A549 (cell line): ENCODE measurements at regions not wholly inside any gene's neighbourhood (a gene's known extent, or its start where the extent isn't known, plus 50 kb on each side); places are given as distances from the start of the nearest gene placed in this dataset.

Source experiments
- ATAC-seq, 2 experiments: fragments of 200-7000 bp in 1 of 2; fragments of >200 bp in 1 of 2; cut with Nextera tagmentation in 1 of 2; cut with Tn5 transposase in 1 of 2; 3 replicates each; pipeline versions ENCODE4 v1.8.0 to v1.9.1; 2018 to 2020; ENCODE audit warnings: mild to moderate bottlenecking in 1 of 2, moderate library complexity in 1 of 2
- CTCF ChIA-PET: fragments of 300-600 bp; sonication (Branson Sonifier 250); formaldehyde crosslinking; extraction: SDS; loops from one replicate; lab custom pipeline; 2021; ENCODE audit warnings: antibody characterized with exemption, inconsistent platforms; lab: Yijun Ruan, JAX
- POLR2A ChIA-PET: fragments of 350-600 bp; formaldehyde crosslinking; extraction: SDS; loops from one replicate; lab custom pipeline; 2021; ENCODE audit warnings: antibody characterized with exemption, inconsistent platforms; lab: Yijun Ruan, JAX
- DNase-seq, 2 experiments: peaks; one replicate each; pipeline versions ENCODE4 v3.0.0 to v3.0.0-alpha.2; 2011 to 2016; ENCODE audit warnings: low read depth in 1 of 2, low spot score in 1 of 2
- FAIRE-seq: peaks from 2 replicates; lab custom pipeline; 2011; peaks lifted over from hg19 to GRCh38; lab: Jason Lieb, UNC
- H3K27ac ChIP-seq, 2 experiments: fragments of >200 bp; sonication (Bioruptor Twin); formaldehyde crosslinking; 3 replicates each; pipeline ENCODE4 v1.5.1; 2016 to 2017
- H3K4me1 ChIP-seq: fragments of >200 bp; sonication (Bioruptor Twin); formaldehyde crosslinking; 3 replicates; pipeline ENCODE4 v1.6.1; 2016
- H3K4me2 ChIP-seq: fragments of >200 bp; sonication (Bioruptor Twin); formaldehyde crosslinking; 3 replicates; pipeline ENCODE4 v1.6.1; 2016
- H3K4me3 ChIP-seq: fragments of >200 bp; sonication (Bioruptor Twin); formaldehyde crosslinking; 3 replicates; pipeline ENCODE4 v1.5.1; 2016
- H3K9me3 ChIP-seq: fragments of >200 bp; sonication (Bioruptor Twin); formaldehyde crosslinking; 3 replicates; pipeline ENCODE4 v1.6.1; 2016
- ATOH8 ChIP-seq: fragments of 250-450 bp; sonication (Bioruptor Pico); IDR thresholded peaks from 2 replicates; pipeline ENCODE4 v1.5.0; 2020; ENCODE audit warnings: low read depth, mild to moderate bottlenecking, moderate library complexity
- CEBPB ChIP-seq, 2 experiments: fragments of >200 bp in 1 of 2; sonication (Bioruptor Twin) in 1 of 2; formaldehyde crosslinking in 1 of 2; IDR thresholded peaks; 2 replicates each; pipeline ENCODE4 v1.6.1; 2012 to 2016
- CHD2 ChIP-seq: fragments of 150-350 bp; IDR thresholded peaks from 2 replicates; pipeline ENCODE4 v1.6.1; 2014; ENCODE audit warnings: low read length; ENCODE audit not compliant: partially characterized antibody
- CTCF ChIP-seq: fragments of >200 bp; sonication (Bioruptor Twin); formaldehyde crosslinking; IDR thresholded peaks from 3 replicates; pipeline ENCODE4 v1.5.1; 2016
- EHF ChIP-seq: fragments of 250-450 bp; sonication (Bioruptor Pico); IDR thresholded peaks from 2 replicates; pipeline ENCODE4 v1.5.0; 2020; ENCODE audit warnings: mild to moderate bottlenecking
- ELK1 ChIP-seq: fragments of 150-350 bp; IDR thresholded peaks from 2 replicates; pipeline ENCODE4 v1.6.1; 2014; ENCODE audit warnings: low read depth, mild to moderate bottlenecking, low read length
- EP300 ChIP-seq, 2 experiments: fragments of >200 bp; sonication (Bioruptor Twin); formaldehyde crosslinking; IDR thresholded peaks; 2 replicates in 1 of 2; 3 replicates in 1 of 2; pipeline ENCODE4 v1.6.1; 2016 to 2017
- ESRRA ChIP-seq: fragments of 150-350 bp; IDR thresholded peaks from 2 replicates; pipeline ENCODE4 v1.6.1; 2014; ENCODE audit warnings: mild to moderate bottlenecking, low read length, borderline replicate concordance
- FOSL2 ChIP-seq, 2 experiments: fragments of 450-650 bp in 1 of 2; fragments of >200 bp in 1 of 2; sonication (Bioruptor Twin) in 1 of 2; formaldehyde crosslinking; IDR thresholded peaks; 2 replicates each; pipeline versions ENCODE4 v1.5.0 to v1.6.1; 2016 to 2020; ENCODE audit warnings: mild to moderate bottlenecking in 1 of 2, moderate library complexity in 1 of 2
- HDAC2 ChIP-seq: fragments of 200-600 bp; sonication (generic); IDR thresholded peaks from 2 replicates; pipeline ENCODE4 v1.6.1; 2016
- HOXA7 ChIP-seq: fragments of 250-450 bp; sonication (Bioruptor Pico); IDR thresholded peaks from 2 replicates; pipeline ENCODE4 v1.5.0; 2020; ENCODE audit warnings: mild to moderate bottlenecking, moderate library complexity
- HOXB5 ChIP-seq: fragments of 250-450 bp; sonication (Bioruptor Pico); IDR thresholded peaks from 2 replicates; pipeline ENCODE4 v1.5.0; 2020; ENCODE audit warnings: mild to moderate bottlenecking, moderate library complexity
- KDM1A ChIP-seq: fragments of 200-600 bp; sonication (generic); IDR thresholded peaks from 2 replicates; pipeline ENCODE4 v1.6.1; 2016; ENCODE audit warnings: low read depth, mild to moderate bottlenecking
- KDM5A ChIP-seq: fragments of 200-600 bp; sonication (generic); IDR thresholded peaks from 2 replicates; pipeline ENCODE4 v1.6.1; 2016; ENCODE audit warnings: antibody characterized with exemption, mild to moderate bottlenecking
- MAX ChIP-seq: IDR thresholded peaks from 2 replicates; pipeline ENCODE4 v1.6.1; 2012
- NR3C1 ChIP-seq: fragments of >200 bp; sonication (Bioruptor Twin); formaldehyde crosslinking; IDR thresholded peaks from 3 replicates; pipeline ENCODE4 v1.6.1; 2017
- POLR2AphosphoS2 ChIP-seq: conservative IDR thresholded peaks from 2 replicates; pipeline ENCODE4 v1.6.1; 2012; ENCODE audit warnings: low read length, improper control_type of control experiment, inconsistent platforms
- RAD21 ChIP-seq, 2 experiments: fragments of >200 bp in 1 of 2; sonication (Bioruptor Twin) in 1 of 2; formaldehyde crosslinking in 1 of 2; IDR thresholded peaks in 1 of 2; conservative IDR thresholded peaks in 1 of 2; 2 replicates in 1 of 2; 3 replicates in 1 of 2; pipeline ENCODE4 v1.6.1; 2012 to 2018; ENCODE audit warnings: inconsistent platforms in 1 of 2
- RARB ChIP-seq: fragments of 250-450 bp; sonication (Bioruptor Pico); IDR thresholded peaks from 2 replicates; pipeline ENCODE4 v1.8.0; 2021; ENCODE audit warnings: mild to moderate bottlenecking, moderate library complexity
- RCOR1 ChIP-seq: fragments of 150-350 bp; IDR thresholded peaks from 2 replicates; pipeline ENCODE4 v1.6.1; 2014; ENCODE audit warnings: antibody characterized with exemption, low read length, low read depth
- SMC3 ChIP-seq: fragments of >200 bp; sonication (Bioruptor Twin); formaldehyde crosslinking; IDR thresholded peaks from 3 replicates; pipeline ENCODE4 v1.6.1; 2018; ENCODE audit warnings: inconsistent platforms
- ZSCAN20 ChIP-seq: fragments of 250-450 bp; sonication (Bioruptor Pico); IDR thresholded peaks from 2 replicates; pipeline ENCODE4 v1.8.0; 2022; ENCODE audit warnings: mild to moderate bottlenecking, moderate library complexity
- WGBS: methylation state at CpG from one replicate; pipeline ENCODE4 v1.1.6; 2017; ENCODE audit errors: missing lambda C conversion rate; 5-methylcytosine and 5-hydroxymethylcytosine counted together

GRCh38 chr12:91902860-91903683 is 242.6 kb downstream of the BTG1 start (continued):
- TF ChIP-seq CTCF (no peak), MAX (no peak), FOSL2 (IDR thresholded peaks at IDR 0.05) (no peak), FOSL2 (CRISPR knock-in tag; IDR thresholded peaks at IDR 0.05) (no peak)
- TF ChIP-seq, all 56 proteins: peak for 0

GRCh38 chr12:91901381-91902074 is 244.1 kb downstream of the BTG1 start:
- ChIA-PET CTCF (interaction anchor here (0.5 kb wide), 1 partner anchor 132 kb away, joined by 3 read pairs; no protein-coding TSS in a partner anchor), POLR2A (no interaction called here)
- Histone ChIP-seq H3K4me2 (no peak overlapping the region), H3K9me3 (no peaks in the 10 kb centered on the region; the same call in 2 of the 3 replicates), H3K4me1 (no peaks in the 10 kb centered on the region), H3K4me3 (no peak overlapping the region), H3K27ac (no peak overlapping the region)
- DNase-seq (no peak), ATAC-seq (no peak), FAIRE-seq (no peak)
- WGBS: 48% methylated on average over 3 of the region's 3 CpGs
- TF ChIP-seq KDM1A (no peak), ESRRA (no peak), ZSCAN20 (no peak), EHF (CRISPR knock-in tag) (no peak), EP300 (IDR thresholded peaks at IDR 0.05) (no peak), SMC3 (no peak)

GRCh38 chr12:91900971-91901370 is 244.7 kb downstream of the BTG1 start:
- POLR2A ChIA-PET: no interaction called here
- no peak for DNase-seq
- CTCF ChIA-PET: interaction anchor here (0.5 kb wide), 1 partner anchor 133 kb away, joined by 3 read pairs; no protein-coding TSS in a partner anchor
- Histone ChIP-seq H3K4me1 (no peaks in the 10 kb centered on the region), H3K4me3 (no peak overlapping the region), H3K4me2 (no peak overlapping the region), H3K9me3 (no peaks in the 10 kb centered on the region; the same call in 2 of the 3 replicates), H3K27ac (no peak overlapping the region)
- FAIRE-seq: no peak
- no peak for ATAC-seq
- TF ChIP-seq HOXA7 (CRISPR knock-in tag): no peak
- no peak for TF ChIP-seq POLR2AphosphoS2
- no peak for TF ChIP-seq ELK1
- TF ChIP-seq RAD21 (conservative IDR thresholded peaks at IDR 0.05 in 1 of 2, IDR thresholded peaks at IDR 0.05 in 1 of 2): no peak
- TF ChIP-seq HOXB5 (CRISPR knock-in tag): no peak
- no peak for TF ChIP-seq KDM5A
- no peak for TF ChIP-seq RARB (CRISPR knock-in tag)
- TF ChIP-seq CHD2: no peak
- TF ChIP-seq CTCF: no peak
- no peak for TF ChIP-seq ATOH8 (CRISPR knock-in tag)
- no peak for TF ChIP-seq NR3C1
- no peak for TF ChIP-seq CEBPB (IDR thresholded peaks at IDR 0.05)
- no peak for TF ChIP-seq FOSL2 (IDR thresholded peaks at IDR 0.05)
- TF ChIP-seq FOSL2 (CRISPR knock-in tag; IDR thresholded peaks at IDR 0.05): no peak
- no peak for TF ChIP-seq RCOR1
- TF ChIP-seq HDAC2: no peak
